NCI-H774 (cell line): ENCODE measurements at regions not wholly inside any gene's neighbourhood (a gene's known extent, or its start where the extent isn't known, plus 50 kb on each side); places are given as distances from the start of the nearest gene placed in this dataset.

Experiments
- DNase-seq: peaks from one replicate; lab custom pipeline; 2025; lab: John Stamatoyannopoulos, UW

DNA sequence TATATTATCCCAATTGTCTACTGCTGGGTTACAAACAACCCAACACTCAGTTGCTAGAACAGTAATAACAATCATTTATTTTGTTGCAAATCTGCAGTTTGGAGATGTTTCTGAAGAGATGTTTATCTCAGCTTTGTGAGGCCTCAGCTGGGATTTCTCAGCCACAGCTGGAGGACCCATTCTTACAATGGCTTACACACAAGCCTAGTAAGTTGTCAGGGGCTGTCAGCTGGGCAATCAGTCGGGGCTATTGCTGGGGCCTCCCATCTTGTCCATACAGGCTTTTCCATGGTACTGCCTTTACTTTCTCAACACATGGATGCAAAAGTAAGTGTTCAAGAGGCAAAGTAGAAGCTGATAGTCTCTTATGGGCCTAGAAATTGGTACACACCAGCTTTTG is 491.7 kb upstream of the NXPH2 start:
- no peak for DNase-seq

DNA sequence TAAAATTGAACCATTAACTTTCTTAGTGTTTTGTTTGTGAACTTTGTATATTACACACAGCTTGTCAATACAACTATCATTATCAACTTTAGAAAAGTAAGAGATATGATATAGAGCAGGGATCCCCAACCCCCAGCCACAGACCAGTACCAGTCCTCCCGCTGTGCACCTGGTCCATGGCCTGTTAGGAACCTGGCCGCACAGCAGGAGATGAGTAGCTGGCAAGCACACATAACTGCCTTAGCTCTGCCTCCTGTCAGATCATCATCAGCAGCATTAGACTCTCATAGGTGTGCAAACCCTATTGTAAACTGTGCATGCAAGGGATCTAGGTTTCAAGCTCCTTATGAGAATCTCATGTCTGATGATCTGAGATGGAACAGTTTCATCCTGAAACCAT is 491.0 kb upstream of the NXPH2 start:
- peak; percentile 25 for DNase-seq

DNA sequence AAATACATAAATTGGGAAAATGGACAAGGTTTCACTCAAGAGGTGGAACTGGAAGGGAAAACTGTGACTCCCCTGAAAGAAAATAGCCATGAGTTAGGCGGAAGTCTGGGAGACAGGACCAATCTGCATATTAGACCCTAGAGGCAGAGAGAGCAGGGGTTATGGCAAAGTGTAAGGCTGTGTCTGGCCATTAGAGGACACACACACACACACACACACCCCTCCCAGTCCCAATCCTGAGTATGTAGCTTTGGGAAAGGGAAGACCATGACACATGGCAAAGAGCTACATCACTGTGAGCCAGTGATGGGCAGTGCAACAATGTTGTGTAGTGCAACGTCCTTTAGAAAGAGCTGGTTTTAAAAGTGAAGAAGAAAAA is 479.9 kb upstream of the NXPH2 start:
- no peak for DNase-seq

DNA sequence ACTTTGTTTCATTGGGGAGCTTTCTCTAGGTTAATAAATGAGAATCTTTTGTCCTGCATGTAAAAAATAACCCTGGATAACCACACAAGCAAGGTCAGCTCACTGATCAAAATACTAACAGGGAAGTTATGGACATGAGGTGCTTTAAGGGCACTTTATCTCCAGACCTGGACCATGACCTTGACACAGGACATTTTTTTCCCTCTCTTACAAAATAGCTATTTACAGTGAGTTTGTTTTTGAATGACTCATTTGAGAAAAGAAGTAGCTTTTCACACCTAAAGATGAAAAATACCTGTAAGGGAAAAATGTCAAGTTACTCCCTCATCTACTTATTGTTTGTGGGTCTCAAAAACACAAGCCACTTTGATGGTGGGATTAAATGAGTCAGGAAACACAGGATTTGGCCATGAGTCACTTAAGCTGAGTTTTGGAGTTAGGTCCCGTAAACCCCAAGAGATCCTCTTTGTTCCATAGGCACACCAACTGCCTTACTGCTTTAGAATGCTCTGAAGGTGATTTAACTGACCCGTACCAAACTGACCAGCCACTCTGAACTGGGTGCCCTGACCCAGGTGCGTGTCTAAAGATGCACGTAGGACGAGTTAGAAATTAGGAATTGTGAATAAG is 479.3 kb upstream of the NXPH2 start:
- DNase-seq, result no peak

DNA sequence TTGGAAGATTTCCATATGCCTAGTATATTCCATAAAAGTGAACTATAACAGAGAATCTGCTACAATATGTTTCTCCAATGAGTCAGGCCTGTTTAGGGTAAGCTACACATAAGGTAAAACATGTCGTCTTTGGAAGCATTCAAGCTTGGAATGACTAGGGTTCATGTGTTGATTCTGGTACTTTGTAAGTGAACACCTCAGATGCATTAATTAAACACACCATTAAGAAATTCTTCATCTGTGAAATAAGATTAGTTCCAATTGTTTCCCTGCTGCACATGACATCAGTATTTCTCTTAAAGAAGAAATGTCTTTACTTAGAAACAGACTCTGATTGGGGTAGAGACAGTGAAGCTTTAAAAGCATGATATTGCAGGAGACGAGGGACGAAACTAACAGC is 461.1 kb upstream of the NXPH2 start:
- no peak for DNase-seq

DNA sequence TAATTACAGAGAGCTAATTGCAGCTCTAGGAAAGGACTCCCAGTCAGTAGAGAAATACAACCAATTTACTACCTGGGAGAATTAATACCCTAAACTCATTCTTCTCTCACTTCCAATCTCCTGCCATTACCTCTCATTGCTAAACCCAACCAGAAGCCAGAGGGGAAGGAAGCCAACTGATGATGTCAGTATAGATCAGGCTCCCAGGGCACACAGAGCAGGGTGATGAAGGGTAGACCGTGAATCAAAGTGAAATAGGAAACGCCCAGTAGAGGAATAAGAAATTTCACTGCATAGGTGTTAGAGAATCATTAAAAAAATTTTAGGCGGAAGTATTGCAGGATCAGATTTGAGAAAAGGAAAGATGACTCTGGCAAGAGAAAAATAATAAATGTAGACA is 456.8 kb upstream of the NXPH2 start:
- no peak for DNase-seq

DNA sequence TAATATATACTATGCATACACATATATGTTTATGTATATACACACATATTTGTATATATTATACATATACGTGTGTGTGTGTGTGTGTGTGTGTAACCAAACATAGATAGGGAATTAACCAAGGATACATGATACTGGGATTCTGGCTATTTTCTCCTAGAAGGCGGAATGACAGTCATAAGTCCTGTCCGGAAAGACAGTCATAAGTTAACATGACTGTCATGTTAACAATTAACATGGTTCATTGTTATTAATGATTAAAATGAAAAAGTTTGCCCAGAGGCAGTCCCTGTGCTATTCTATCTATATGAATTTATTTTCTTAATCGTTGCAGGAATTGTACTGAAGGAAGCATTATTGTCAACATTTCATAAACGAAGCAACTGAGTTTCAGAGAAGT is 450.7 kb upstream of the NXPH2 start:
- no peak for DNase-seq

DNA sequence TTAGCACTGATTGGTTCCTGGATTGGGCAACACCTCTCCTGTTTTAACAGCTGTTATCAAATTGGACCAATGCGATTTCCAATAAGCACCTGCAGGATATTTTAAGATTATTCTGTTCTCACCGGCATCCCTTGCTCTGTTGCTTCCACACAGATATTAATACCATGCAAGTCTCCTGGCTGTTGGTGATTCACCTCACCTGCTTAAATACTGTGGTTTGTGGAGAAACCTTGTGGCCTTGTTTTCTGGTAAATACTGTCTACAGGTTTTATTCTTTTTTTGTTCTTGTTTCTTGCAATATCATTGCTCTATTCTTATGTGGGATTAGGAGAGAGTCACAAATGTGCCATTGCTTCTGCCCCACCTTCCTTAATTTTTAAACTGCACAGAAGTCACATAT is 448.1 kb upstream of the NXPH2 start:
- DNase-seq, result no peak

DNA sequence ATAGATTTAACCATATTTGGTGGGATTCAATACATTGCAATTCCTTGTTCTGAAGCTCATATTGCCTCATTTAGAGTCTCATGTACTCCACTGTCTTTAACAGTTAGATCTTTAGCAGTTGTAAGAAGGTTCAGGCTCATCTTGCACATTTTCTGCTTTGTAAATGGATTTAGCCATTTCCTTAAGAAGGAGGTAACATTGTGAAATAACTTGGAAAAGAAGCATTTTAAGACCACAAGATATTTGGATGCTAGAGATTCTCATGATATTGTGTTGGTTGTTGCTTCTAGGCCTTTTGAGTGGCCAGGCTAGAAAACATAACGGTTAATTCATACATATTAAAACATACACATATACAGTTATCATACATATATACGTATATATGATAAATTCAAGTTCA is 445.8 kb upstream of the NXPH2 start:
- DNase-seq, result no peak

DNA sequence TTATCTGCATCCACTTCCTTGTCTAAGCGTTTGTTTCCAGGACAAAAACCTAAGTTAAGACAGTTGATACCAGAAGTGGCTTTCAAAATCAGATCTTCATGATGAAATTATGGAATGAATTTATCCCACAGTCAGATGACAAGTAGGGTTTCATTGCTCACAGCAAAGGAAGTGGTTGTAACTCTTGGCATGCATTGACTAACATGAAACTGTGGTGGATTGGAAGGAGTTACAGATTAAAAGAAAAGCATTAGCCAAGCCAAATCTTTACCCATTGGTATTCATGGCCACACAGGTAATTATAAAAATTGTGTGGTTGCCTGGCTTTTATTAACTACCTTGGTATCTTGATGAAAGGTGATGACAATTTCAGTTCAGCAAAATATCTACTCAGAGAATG is 438.0 kb upstream of the NXPH2 start:
- no peak for DNase-seq

DNA sequence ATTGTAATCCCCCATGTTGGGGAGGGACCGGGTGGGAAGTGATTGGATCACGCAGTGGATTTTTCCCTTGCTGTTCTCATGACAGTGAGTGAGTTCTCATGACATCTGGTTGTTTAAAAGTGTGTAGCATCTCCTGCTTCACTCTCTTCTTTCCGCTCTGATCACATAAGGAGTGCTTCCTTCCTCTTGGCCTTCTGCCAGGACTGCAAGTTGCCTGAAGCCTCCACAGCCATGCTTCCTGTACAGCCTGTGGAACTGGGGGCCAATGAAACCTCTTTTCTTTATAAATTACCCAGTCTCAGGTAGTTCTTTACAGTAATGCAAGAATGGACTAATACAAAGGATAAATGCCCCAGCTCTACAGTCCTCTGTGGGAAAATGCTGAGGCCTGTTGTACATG is 437.5 kb upstream of the NXPH2 start:
- DNase-seq, result no peak

DNA sequence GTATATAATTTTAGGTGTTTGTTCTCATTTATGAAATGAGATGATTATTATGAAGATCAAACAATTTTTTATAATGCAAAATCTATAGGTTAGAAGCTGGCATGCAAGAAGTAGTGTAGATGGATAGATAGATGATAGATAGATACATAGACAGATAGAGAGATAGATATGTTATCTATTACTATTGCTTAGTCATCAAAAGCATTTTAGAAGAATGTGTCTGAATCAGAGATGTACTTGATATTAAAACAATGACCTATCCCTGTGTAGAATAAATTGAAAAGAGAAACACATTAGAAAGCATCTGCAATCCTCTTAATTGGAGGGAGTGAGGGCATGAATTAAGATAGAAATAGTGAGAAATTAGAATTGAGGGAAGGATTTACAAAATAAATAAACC is 436.2 kb upstream of the NXPH2 start:
- DNase-seq, result no peak

DNA sequence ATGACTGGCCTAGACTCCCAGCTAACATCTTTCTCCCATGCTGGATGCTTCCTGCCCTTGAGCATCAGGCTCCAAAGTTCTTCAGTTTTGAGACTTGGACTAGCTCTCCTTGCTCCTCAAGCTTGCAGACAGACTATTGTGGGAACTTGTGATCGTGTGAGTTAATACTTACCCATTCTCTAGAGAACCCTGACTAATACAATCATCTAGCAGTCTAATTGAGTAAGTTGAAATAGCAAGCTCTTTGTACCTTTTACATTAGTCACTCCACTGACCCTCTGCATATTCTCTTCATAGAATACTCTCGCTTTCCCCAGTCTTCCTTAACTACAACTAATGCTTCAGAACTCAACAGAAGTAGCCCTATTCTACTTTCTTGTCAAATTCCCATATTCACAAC is 434.6 kb upstream of the NXPH2 start:
- no peak for DNase-seq

DNA sequence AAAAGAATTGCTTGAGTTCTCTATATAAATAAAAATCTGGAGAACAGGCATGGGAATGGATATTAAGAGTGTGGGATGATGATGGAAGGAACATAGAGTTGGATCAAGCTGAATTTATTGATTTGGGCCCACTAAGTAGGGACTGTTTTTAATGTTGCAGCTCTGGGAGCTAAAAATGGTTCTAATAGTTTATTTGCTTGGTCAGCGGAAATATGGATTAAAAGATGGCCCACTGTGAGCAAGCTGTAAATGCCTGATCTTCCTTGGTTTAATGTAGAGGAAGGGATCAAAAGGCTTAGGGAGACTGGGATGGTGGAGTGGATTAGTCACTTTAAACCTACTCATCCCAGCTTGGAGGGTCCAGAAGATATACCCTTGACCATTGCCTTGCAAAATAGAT is 429.4 kb upstream of the NXPH2 start:
- DNase-seq, result no peak

DNA sequence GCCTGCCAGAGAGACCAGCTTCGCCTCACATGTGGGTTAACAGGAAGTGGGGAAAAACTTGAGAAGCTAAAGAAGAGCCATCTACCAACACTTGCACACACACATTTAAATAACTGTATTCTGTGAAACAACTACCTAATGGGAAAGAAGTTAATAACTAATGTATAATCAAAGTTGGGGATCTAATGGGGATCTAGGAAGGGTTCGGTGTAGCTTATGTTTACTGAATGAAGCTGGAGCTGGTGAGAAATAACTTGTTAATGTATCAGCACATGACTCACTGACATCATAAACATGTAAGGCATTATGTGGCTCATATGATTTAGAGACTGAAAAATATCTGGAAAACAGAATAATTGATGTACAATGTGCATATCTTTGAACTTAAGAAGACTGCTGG is 421.3 kb upstream of the NXPH2 start:
- DNase-seq, result no peak

DNA sequence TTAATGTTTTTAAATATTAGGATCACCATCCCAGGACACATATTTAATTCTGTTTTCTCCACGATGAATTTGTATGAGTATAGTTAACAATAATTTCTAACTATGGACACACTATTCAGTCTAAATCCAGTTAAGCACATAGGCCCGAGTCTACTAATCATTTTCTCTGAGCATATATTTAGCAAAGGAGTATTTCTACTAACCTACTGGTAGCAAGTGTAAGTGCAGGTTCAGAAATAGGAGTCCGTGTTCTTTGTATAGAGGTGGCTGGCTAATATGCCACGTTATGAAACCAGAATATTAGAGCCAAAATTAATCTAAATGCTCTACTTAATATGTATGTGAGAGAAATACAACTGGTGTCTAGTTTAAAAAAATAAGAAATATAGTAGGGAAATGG is 416.6 kb upstream of the NXPH2 start:
- no peak for DNase-seq

DNA sequence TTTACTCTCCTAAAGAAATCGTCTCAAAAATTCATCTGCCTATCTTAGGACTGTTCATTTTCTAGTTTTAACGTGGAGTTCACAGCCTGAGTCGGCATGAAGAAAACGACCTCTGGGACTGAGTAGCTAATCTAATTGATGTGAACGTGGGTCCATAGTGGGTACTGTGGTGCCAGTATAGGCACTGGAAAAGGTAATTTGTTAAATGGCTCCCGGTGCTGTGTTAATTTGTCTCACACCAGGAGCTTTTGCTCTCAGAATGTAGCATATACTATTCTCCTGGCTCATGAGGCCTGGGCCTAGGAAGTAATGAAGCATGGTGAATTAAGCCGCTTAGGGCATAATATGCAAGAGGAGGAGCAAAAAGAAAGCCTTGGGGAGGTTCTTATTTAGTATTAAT is 414.4 kb upstream of the NXPH2 start:
- no peak for DNase-seq

DNA sequence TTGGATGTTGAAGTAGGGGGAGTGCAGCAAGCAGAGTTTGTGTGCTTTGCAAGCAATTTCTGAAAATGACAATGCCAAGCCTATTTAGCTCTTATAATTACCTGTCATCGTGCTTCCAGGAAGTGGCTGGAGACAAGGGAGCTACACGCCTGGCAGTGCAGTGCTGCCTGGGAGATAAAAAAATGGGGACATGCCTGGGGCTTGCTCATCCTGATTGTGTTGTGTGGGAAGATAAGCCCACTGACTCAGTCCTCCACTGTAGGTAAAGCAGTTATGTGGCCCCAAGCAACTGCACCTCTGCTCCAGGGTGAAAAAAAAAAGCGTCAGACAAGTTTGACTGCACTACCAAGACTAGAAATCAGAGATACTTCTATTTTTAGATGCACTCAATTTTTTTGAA is 396.9 kb upstream of the NXPH2 start:
- DNase-seq, result no peak

DNA sequence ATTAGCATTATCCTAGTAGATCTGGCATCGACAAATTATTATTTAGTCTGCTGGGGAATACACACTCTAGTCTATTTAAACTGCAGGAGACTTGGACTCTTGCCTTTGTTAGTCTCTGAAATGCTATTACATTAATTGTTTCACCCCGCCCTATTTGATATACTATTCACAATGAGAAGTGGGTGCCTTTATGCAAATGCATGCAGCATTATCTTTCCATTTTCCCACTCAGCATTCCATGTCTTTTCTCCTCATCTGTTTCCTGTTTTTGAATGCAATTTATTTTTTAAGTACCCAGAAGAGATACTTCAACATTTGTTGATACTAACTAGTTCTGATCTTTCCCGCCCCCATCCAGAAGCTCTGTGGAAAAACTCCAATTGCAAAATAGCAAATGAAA is 395.3 kb upstream of the NXPH2 start:
- DNase-seq, result peak; percentile 18

DNA sequence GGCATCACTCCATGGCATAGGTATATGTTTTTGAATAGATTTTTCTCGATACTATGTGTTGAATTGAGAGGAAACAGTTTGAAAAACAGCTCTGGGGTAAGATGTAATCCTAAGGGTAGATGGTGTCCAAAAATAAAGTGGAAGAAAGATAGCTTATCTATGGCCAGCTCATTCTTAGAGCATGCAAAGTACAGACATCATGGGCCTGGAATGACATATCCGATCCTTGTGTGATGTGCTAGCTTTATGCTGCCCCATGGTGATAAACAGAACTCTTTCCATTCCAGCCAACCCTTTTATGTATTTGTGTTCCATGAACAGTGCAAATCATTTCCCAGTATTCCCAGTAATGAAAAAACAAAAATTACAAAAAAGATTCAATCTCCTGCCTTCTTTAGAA is 390.2 kb upstream of the NXPH2 start:
- no peak for DNase-seq

DNA sequence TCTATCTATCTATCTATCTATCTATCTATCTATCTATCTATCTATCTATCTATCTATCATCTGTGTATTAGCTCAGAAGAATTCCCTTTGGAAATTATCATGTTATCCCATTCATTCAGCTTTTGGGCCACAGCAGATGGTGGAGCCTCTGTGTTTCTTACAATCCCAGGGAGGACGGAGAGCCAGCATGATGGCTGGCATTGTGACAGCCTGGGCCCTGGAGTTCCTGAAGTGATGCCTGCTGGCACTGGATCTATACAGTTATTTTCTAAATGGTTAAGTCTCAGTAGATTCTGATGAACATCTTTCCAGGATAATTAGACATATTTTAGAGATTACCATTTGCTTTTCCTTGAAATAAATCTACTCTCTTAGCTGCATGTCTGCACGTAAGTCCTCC is 385.4 kb upstream of the NXPH2 start:
- DNase-seq, result no peak

DNA sequence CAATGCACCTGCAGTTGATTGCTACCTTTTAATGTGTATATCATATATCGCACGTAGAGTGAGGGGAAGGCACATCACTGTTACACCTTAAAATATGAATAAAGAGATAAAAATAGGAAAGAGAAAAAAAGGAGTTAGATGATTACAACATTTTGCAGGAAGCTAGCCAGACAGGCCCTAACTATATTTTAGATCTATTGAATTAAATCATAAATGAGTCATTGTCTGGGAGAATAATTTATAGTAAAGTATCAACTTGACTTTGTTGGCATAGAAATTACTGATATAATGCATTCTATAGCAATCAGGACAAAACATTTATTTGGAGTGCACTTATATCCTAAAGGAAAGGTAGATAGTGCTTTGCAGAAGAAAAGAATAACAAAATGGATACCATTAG is 384.9 kb upstream of the NXPH2 start:
- DNase-seq, result no peak

DNA sequence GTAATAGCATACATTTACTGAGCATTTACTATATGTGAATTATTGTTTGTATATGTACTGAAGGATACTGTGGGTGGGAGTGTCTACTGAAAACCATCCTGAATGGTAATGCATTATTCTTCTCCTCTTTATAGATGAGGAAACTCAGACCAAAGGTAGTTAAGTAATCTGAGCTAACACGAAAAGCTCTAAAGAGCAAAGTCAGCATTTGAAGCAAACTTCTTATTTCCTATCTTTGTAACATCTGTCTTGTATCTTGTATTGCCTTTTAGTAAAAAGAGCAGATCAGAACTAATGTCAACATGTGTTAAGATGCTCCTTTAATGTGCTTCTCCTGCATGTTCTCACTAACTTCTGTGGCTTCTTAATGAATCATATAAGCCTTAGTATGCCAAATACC is 382.8 kb upstream of the NXPH2 start:
- no peak for DNase-seq

DNA sequence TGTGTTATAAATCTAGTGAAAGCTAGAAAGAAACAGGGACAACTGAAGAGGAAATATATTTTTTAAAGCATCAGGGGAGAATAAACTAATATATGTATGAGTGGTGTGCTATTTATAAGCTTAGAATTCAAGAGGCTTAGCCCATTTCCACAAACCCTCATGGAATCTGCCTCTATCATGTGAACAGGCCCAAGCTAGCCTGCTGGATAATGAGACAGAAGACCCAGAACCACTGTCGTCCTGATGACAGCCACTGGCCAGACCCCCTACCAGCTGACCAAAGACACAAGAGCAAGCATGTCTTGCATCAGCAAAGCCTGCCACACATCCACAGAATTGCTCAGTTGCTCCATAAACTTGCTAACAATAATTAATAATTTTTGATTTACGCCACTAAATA is 382.3 kb upstream of the NXPH2 start:
- no peak for DNase-seq

DNA sequence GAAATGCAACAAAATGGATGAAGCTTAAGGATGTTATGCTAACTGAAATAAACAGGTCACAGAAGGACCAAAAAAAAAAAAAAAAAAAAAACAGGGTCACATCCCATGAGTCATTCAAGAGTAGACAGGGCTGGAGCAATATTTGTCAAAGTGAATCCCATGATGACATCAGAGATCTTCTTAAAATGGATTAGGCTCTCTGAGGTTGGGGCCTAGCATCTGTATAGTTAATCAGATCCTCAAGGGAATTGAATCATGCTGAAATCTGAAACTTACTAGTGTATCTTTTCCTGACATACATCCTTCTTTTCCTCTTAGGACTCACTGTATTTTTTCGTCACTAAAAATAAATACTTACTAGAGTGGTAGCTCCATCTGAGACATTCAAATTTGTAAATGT is 380.6 kb upstream of the NXPH2 start:
- no peak for DNase-seq
